ENCODE measurements at regions not wholly inside any gene's neighbourhood (a gene's known extent, or its start where the extent isn't known, plus 50 kb on each side); places are given as distances from the start of the nearest gene placed in this dataset.
"Not testable (repeated sequence)": the region's sequence is repeated elsewhere in the genome, so short reads cannot be mapped to it uniquely, and the experiment has no call there.

DNA sequence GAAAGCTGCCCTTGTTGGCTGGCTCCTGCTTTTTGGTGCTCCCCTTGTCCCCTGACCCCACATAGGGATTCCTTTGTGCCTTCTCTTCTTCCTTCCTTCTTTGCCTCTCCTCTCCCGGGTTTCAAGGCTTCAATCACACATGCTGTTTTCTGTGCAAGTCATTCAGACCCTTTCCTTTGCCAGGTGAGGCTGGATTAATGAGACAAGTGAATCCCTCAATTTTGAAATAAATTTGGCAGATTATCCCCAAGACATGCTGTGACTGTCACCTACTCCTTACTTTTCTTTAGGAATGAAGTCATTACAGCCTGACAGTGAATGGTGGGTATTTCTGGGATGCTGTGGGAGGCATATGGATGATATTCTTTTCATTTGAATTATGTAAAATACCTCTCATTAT, 259.0 kb upstream of the RGMA start:
- Histone ChIP-seq H3K36me3 (ENCODE audit: control insufficient read depth in 3 of 3, insufficient read depth in 3 of 3, low read length in 3 of 3) (no peaks in the 10 kb centered on the region), H3K9me3 (ENCODE audit: control insufficient read depth in 3 of 3, low read length in 3 of 3) (no peaks in the 10 kb centered on the region), H3K9ac (ENCODE audit: low read depth in 1 of 3, low read length in 3 of 3) (no peak overlapping the region)

DNA sequence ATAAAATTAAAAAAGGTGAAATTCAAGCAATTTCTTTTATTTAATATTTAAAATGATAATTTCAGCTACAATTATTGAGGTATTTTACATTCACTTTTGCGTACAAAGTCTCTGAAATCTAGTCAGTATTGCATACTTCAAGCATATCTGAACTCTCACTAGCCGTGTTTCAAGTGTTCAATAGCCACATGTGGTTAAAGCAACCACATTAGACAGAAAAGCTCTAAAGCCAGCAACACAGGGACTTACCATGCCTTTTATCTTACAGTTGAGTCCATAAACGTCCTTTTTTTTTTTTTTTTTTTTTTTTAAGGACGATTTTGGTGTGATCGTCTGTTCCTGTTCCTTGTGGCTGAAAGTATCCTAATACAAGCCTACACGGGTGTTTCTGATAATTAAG, 257.0 kb upstream of the RGMA start:
- Histone ChIP-seq H3K4me3 (ENCODE audit: low read length in 3 of 3) (no peak overlapping the region), H3K4me1 (ENCODE audit: control insufficient read depth in 3 of 3, insufficient read depth in 3 of 3, low read length in 3 of 3) (no peaks in the 10 kb centered on the region), H3K9ac (ENCODE audit: low read depth in 1 of 3, low read length in 3 of 3) (no peak overlapping the region), H3K36me3 (ENCODE audit: control insufficient read depth in 3 of 3, insufficient read depth in 3 of 3, low read length in 3 of 3) (no peaks in the 10 kb centered on the region), H3K27me3 (ENCODE audit: control insufficient read depth in 3 of 3, insufficient read depth in 3 of 3, low read length in 3 of 3) (peaks cover 0 to 2% (median 0%) of the 10 kb centered on the region in 3 donors), H3K27ac (ENCODE audit: low read depth, low read length) (no peak overlapping the region), H3K9me3 (ENCODE audit: control insufficient read depth in 3 of 3, low read length in 3 of 3) (no peaks in the 10 kb centered on the region)

More for the DNA sequence above, 259.0 kb upstream of the RGMA start:
- H3K27ac ChIP-seq (ENCODE audit: low read depth, low read length): no peak overlapping the region
- H3K27me3 ChIP-seq (ENCODE audit: control insufficient read depth in 3 of 3, insufficient read depth in 3 of 3, low read length in 3 of 3): peaks cover 0 to 2% (median 0%) of the 10 kb centered on the region in 3 donors
- H3K4me3 ChIP-seq (ENCODE audit: low read length in 3 of 3): no peak overlapping the region
- H3K4me1 ChIP-seq (ENCODE audit: control insufficient read depth in 3 of 3, insufficient read depth in 3 of 3, low read length in 3 of 3): no peaks in the 10 kb centered on the region

DNA sequence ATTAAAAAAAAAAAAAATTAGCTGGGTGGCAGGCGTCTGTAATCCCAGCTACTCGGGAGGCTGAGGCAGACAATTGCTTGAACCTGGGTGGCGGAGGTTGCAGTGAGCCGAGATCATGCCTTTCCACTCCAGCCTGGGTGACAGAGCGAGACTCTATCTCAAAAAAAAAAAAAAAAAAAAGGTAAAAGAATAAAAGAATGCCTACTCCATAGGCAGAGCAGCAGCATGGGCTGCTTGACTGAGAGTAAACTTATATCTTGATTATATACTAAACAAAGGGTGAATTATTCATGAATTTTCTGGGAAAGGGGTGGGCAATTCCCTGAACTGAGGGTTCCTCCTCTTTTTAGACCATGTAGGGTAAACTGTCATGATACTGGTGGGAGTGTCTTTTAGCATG, 254.4 kb upstream of the RGMA start:
- H3K27ac ChIP-seq (ENCODE audit: low read depth, low read length); H3K9ac ChIP-seq (ENCODE audit: low read depth in 1 of 3, low read length in 3 of 3); H3K9me3 ChIP-seq (ENCODE audit: control insufficient read depth in 3 of 3, low read length in 3 of 3); H3K27me3 ChIP-seq (ENCODE audit: control insufficient read depth in 3 of 3, insufficient read depth in 3 of 3, low read length in 3 of 3); H3K4me3 ChIP-seq (ENCODE audit: low read length in 3 of 3); H3K4me1 ChIP-seq (ENCODE audit: control insufficient read depth in 3 of 3, insufficient read depth in 3 of 3, low read length in 3 of 3); H3K36me3 ChIP-seq (ENCODE audit: control insufficient read depth in 3 of 3, insufficient read depth in 3 of 3, low read length in 3 of 3): not testable (repeated sequence)

DNA sequence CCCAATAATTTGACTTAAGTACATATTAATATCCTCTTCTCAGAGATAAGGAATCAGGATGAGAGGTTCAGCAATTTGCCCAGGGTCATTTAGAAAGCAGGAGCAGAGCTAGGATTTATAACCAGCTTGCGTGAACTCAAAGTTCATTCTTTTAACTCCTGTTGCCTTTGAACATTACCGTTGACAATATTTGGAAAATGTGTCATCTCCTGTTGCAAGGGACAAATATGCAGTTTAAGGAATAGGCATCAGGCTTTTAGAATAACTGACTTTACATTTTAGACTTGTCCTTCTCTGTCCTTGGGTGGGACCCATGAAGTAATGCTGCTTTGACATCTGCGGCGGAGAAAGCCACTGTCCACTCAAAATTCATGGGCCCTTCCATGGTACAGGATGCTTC, 252.2 kb upstream of the RGMA start:
- H3K36me3 ChIP-seq (ENCODE audit: control insufficient read depth in 3 of 3, insufficient read depth in 3 of 3, low read length in 3 of 3): no peaks in the 10 kb centered on the region
- H3K4me1 ChIP-seq (ENCODE audit: control insufficient read depth in 3 of 3, insufficient read depth in 3 of 3, low read length in 3 of 3): no peaks in the 10 kb centered on the region
- no peaks in the 10 kb centered on the region for H3K9me3 ChIP-seq (ENCODE audit: control insufficient read depth in 3 of 3, low read length in 3 of 3)
- no peak overlapping the region for H3K4me3 ChIP-seq (ENCODE audit: low read length in 3 of 3)
- H3K9ac ChIP-seq (ENCODE audit: low read depth in 1 of 3, low read length in 3 of 3): no peak overlapping the region
- no peaks in the 10 kb centered on the region for H3K27me3 ChIP-seq (ENCODE audit: control insufficient read depth in 3 of 3, insufficient read depth in 3 of 3, low read length in 3 of 3)
- H3K27ac ChIP-seq (ENCODE audit: low read depth, low read length): no peak overlapping the region

DNA sequence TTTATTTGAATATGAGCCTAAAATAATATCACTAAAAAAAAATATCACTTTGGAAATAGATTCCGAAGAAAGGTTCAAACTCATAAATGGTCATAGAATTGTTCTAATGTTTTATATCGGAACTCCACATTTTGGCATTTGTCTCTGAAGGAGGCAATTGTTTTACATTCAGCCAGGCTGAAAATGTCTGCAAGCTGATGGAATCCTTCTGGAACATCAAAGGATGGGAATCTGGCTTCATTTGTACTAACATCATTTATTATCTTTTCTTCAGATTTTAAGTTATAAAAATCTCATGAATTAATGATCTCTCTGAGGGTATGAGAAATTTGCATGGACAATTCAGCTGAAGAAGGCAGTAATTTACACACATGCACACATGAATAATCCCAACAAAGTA, 251.4 kb upstream of the RGMA start:
- Histone ChIP-seq H3K9me3 (ENCODE audit: control insufficient read depth in 3 of 3, low read length in 3 of 3) (no peaks in the 10 kb centered on the region), H3K9ac (ENCODE audit: low read depth in 1 of 3, low read length in 3 of 3) (no peak overlapping the region), H3K4me3 (ENCODE audit: low read length in 3 of 3) (no peak overlapping the region), H3K4me1 (ENCODE audit: control insufficient read depth in 3 of 3, insufficient read depth in 3 of 3, low read length in 3 of 3) (no peaks in the 10 kb centered on the region), H3K36me3 (ENCODE audit: control insufficient read depth in 3 of 3, insufficient read depth in 3 of 3, low read length in 3 of 3) (no peaks in the 10 kb centered on the region), H3K27ac (ENCODE audit: low read depth, low read length) (no peak overlapping the region), H3K27me3 (ENCODE audit: control insufficient read depth in 3 of 3, insufficient read depth in 3 of 3, low read length in 3 of 3) (no peaks in the 10 kb centered on the region)

DNA sequence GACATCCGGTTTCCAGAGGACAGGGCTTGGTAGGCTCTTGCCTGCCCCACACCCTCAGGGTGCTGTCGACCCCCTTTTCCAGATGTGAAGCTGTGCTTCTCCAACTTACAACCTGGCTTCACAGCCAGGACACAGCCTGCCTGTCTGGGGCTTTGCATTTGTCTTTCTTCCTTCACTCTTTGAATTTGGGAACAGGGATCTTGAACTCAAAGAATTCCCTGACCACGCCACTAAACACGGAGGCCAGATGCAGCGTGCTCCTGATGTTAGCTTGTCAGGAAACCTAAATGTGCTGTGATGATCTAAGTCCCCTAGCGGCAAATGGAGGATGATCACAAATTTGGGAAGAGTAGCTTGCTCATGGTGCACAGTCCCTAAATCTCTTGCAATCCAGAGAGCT, 244.8 kb upstream of the RGMA start:
- Histone ChIP-seq H3K36me3 (ENCODE audit: control insufficient read depth in 3 of 3, insufficient read depth in 3 of 3, low read length in 3 of 3) (no peaks in the 10 kb centered on the region), H3K27ac (ENCODE audit: low read depth, low read length) (no peak overlapping the region), H3K9ac (ENCODE audit: low read depth in 1 of 3, low read length in 3 of 3) (no peak overlapping the region), H3K4me1 (ENCODE audit: control insufficient read depth in 3 of 3, insufficient read depth in 3 of 3, low read length in 3 of 3) (no peaks in the 10 kb centered on the region), H3K9me3 (ENCODE audit: control insufficient read depth in 3 of 3, low read length in 3 of 3) (no peaks in the 10 kb centered on the region), H3K27me3 (ENCODE audit: control insufficient read depth in 3 of 3, insufficient read depth in 3 of 3, low read length in 3 of 3) (no peaks in the 10 kb centered on the region), H3K4me3 (ENCODE audit: low read length in 3 of 3) (no peak overlapping the region)

DNA sequence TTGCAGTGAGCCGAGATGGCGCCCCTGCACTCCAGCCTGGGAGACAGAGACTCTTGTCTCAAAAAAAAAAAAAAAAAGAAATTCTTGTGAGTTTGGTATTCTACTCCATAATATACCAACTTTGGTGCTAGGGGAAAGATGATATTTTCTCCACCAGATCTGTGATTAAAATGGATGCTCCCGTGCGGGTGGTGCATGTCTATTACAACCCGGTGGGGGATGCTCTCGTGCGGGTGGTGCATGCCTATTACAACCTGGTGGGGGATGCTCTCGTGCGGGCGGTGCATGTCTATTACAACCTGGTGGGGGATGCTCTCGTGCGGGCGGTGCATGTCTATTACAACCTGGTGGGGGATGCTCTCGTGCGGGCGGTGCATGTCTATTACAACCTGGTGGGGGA, 244.1 kb upstream of the RGMA start:
- H3K27me3 ChIP-seq (ENCODE audit: control insufficient read depth in 3 of 3, insufficient read depth in 3 of 3, low read length in 3 of 3); H3K4me3 ChIP-seq (ENCODE audit: low read length in 3 of 3): not testable (repeated sequence)

DNA sequence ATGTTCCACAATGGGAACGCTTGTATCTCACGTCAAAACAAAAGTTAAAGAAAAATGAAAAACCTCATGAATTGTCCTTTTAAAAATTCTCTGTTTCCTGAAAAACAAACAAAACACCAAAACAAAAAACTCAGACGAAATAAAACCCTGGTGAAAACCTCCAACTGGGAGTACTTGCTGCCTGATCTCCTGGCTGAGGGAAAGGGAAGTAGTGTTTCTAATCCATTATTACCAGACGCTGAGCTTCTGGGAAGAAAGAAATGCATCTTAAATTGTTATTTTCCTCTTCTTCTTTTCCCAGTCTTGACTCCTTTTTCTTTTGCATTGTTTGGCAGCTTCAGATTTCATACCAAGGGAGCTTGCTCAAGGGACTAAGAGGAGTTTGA, 243.2 kb upstream of the RGMA start:
- Histone ChIP-seq H3K4me1 (ENCODE audit: control insufficient read depth in 3 of 3, insufficient read depth in 3 of 3, low read length in 3 of 3) (no peaks in the 10 kb centered on the region), H3K27me3 (ENCODE audit: control insufficient read depth in 3 of 3, insufficient read depth in 3 of 3, low read length in 3 of 3) (no peaks in the 10 kb centered on the region), H3K4me3 (ENCODE audit: low read length in 3 of 3) (no peak overlapping the region), H3K9ac (ENCODE audit: low read depth in 1 of 3, low read length in 3 of 3) (no peak overlapping the region), H3K36me3 (ENCODE audit: control insufficient read depth in 3 of 3, insufficient read depth in 3 of 3, low read length in 3 of 3) (no peaks in the 10 kb centered on the region), H3K27ac (ENCODE audit: low read depth, low read length) (no peak overlapping the region), H3K9me3 (ENCODE audit: control insufficient read depth in 3 of 3, low read length in 3 of 3) (no peaks in the 10 kb centered on the region)

More for the DNA sequence above, 244.1 kb upstream of the RGMA start:
- not testable (repeated sequence) for H3K9me3 ChIP-seq (ENCODE audit: control insufficient read depth in 3 of 3, low read length in 3 of 3); H3K9ac ChIP-seq (ENCODE audit: low read depth in 1 of 3, low read length in 3 of 3); H3K27ac ChIP-seq (ENCODE audit: low read depth, low read length); H3K36me3 ChIP-seq (ENCODE audit: control insufficient read depth in 3 of 3, insufficient read depth in 3 of 3, low read length in 3 of 3); H3K4me1 ChIP-seq (ENCODE audit: control insufficient read depth in 3 of 3, insufficient read depth in 3 of 3, low read length in 3 of 3)

DNA sequence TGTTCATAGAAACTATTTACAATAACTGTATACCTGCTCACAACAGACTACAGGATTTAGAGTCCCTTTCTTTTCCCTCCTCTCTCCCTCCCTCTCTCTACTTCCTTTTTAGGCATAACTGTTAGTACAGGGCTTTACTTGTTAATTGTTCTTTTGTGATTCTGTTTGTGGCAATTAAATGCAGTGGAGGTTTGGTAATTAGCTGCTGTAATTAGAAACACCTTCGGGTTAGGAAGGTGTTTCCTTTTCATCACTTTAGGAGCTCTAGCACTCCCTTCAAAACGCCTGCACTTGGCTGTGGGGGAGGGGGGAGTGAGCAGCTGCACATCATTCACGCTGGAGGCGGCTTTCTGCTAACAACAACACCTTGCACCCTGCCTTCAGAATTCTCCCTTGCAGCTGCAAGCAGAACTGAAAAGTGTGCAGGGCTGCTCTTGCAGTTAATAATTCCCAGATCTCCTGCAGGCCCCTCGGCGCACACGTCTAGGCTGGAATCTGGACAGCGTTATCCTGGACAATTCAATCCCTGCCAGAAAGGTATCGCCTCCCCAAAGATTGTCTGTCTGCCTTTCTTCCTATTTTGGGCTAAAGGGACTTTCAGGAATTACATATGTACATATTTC, 242.6 kb upstream of the RGMA start:
- Histone ChIP-seq H3K27me3 (ENCODE audit: control insufficient read depth in 3 of 3, insufficient read depth in 3 of 3, low read length in 3 of 3) (no peaks in the 10 kb centered on the region), H3K9ac (ENCODE audit: low read depth in 1 of 3, low read length in 3 of 3) (no peak overlapping the region), H3K9me3 (ENCODE audit: control insufficient read depth in 3 of 3, low read length in 3 of 3) (no peaks in the 10 kb centered on the region), H3K36me3 (ENCODE audit: control insufficient read depth in 3 of 3, insufficient read depth in 3 of 3, low read length in 3 of 3) (no peaks in the 10 kb centered on the region), H3K4me1 (ENCODE audit: control insufficient read depth in 3 of 3, insufficient read depth in 3 of 3, low read length in 3 of 3) (no peaks in the 10 kb centered on the region), H3K27ac (ENCODE audit: low read depth, low read length) (no peak overlapping the region), H3K4me3 (ENCODE audit: low read length in 3 of 3) (no peak overlapping the region)

DNA sequence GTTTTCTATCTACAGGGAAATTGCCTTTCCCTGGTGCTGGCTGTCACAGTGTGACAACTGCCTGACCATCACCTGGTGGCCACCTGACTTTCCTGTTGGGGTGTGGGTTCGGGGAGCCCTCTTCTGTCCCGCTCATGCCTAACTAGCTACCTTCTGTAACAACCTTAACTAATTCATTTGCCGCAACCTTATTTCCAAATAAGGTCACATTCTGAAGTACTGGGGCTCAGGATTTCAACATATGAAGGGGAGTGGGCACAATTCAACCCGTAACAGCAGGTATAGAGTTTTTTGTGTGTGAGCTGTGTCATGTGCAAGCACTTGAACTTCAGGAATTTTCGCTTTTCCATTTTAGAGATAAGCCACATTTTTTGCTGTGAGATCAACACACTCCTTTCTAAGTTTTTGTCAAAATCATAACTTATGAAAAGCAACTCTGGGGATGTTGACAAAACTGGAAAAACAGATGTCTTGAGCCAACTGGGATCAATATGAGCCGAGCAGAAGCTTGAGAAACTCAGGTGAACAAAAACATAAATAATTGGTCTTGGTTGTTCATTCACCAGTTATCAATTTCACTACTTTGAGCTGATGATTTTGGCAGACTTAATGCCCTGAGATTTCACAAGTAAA, 242.0 kb upstream of the RGMA start:
- H3K27me3 ChIP-seq (ENCODE audit: control insufficient read depth in 3 of 3, insufficient read depth in 3 of 3, low read length in 3 of 3): no peaks in the 10 kb centered on the region

More for the DNA sequence above, 242.0 kb upstream of the RGMA start:
- Histone ChIP-seq H3K36me3 (ENCODE audit: control insufficient read depth in 3 of 3, insufficient read depth in 3 of 3, low read length in 3 of 3) (no peaks in the 10 kb centered on the region), H3K4me1 (ENCODE audit: control insufficient read depth in 3 of 3, insufficient read depth in 3 of 3, low read length in 3 of 3) (no peaks in the 10 kb centered on the region), H3K4me3 (ENCODE audit: low read length in 3 of 3) (no peak overlapping the region), H3K9me3 (ENCODE audit: control insufficient read depth in 3 of 3, low read length in 3 of 3) (no peaks in the 10 kb centered on the region), H3K9ac (ENCODE audit: low read depth in 1 of 3, low read length in 3 of 3) (no peak overlapping the region), H3K27ac (ENCODE audit: low read depth, low read length) (no peak overlapping the region)

All from skeletal muscle tissue (tissue), 3 donors.